ENCODE measurements at regions not wholly inside any gene's neighbourhood (a gene's known extent, or its start where the extent isn't known, plus 50 kb on each side); places are given as distances from the start of the nearest gene placed in this dataset.

- Histone ChIP-seq H3K4me1 (ENCODE audit: control insufficient read depth, extremely low read depth, insufficient read depth, low read length) (no peaks in the 10 kb centered on the region), H4K20me1 (replicated peaks; ENCODE audit: control insufficient read depth, extremely low read depth, insufficient read depth, low read length) (no peaks in the 10 kb centered on the region), H2AFZ (ENCODE audit: low read depth, low read length) (no peak overlapping the region), H3K9ac (replicated peaks; ENCODE audit: extremely low read depth, insufficient read depth, low read length) (no peak overlapping the region), H3K27me3 (ENCODE audit: control insufficient read depth in 2 of 2, insufficient read depth in 2 of 2, low read length in 2 of 2) (no peaks in the 10 kb centered on the region), H3K9me3 (replicated peaks; ENCODE audit: control insufficient read depth, insufficient read depth, low read length) (no peaks in the 10 kb centered on the region), H3K4me3 (replicated peaks in 1 of 3; ENCODE audit: insufficient read depth in 1 of 3, low read depth in 1 of 3, low read length in 3 of 3) (no peak overlapping the region), H3K4me2 (ENCODE audit: insufficient read depth, low read length) (no peak overlapping the region), H3K36me3 (ENCODE audit: control insufficient read depth in 2 of 2, extremely low read depth in 1 of 2, insufficient read depth in 2 of 2, low read length in 2 of 2) (no peaks in the 10 kb centered on the region), H3K27ac (ENCODE audit: insufficient read depth, low read depth, low read length) (no peak overlapping the region), H3K79me2 (ENCODE audit: control insufficient read depth, insufficient read depth, low read length) (no peaks in the 10 kb centered on the region), H3K9me1 (replicated peaks; ENCODE audit: control insufficient read depth, extremely low read depth, insufficient read depth, low read length) (no peaks in the 10 kb centered on the region)
- ChIA-PET POLR2A (no interaction called here), CTCF (no interaction called here)
- no peak for FAIRE-seq
- dilution Hi-C loops (cut with MboI; ENCODE audit: extremely low pct_ligation_motif_present, low sequenced_read_pairs) = no loop called here
- intact Hi-C loops (cut with micrococcal nuclease) = no loop called here
- TF ChIP-seq FOS (IDR thresholded peaks at IDR 0.05; ENCODE audit: borderline replicate concordance, insufficient read depth, low read length) (no peak), POLR2A (IDR thresholded peaks at IDR 0.05; ENCODE audit: low read depth, low read length) (no peak), JUN (IDR thresholded peaks at IDR 0.05; ENCODE audit: borderline replicate concordance, insufficient read depth, insufficient read length, low read depth) (no peak), GATA2 (IDR thresholded peaks at IDR 0.05; ENCODE audit: insufficient read depth, insufficient read length, low read depth, low read length) (no peak), POLR2AphosphoS5 (IDR thresholded peaks at IDR 0.05; ENCODE audit: insufficient read depth, low read depth, low read length) (no peak), MAX (IDR thresholded peaks at IDR 0.05; ENCODE audit: insufficient read depth, insufficient read length) (no peak)
- no peak for DNase-seq (ENCODE audit: low read depth, low spot score)
- no TSS peak for BruUV-seq (replicated peaks)
These were observed 138.1 kb downstream of the EMX2 start for GRCh38 chr10:117680601-117681000.

GRCh38 chr10:117681104-117681503 lies 138.6 kb downstream of the EMX2 start:
- intact Hi-C loops (cut with micrococcal nuclease) (no loop called here), dilution Hi-C loops (cut with MboI; ENCODE audit: extremely low pct_ligation_motif_present, low sequenced_read_pairs) (no loop called here)
- Histone ChIP-seq H3K27ac (ENCODE audit: insufficient read depth, low read depth, low read length) (no peak overlapping the region), H3K4me1 (ENCODE audit: control insufficient read depth, extremely low read depth, insufficient read depth, low read length) (no peaks in the 10 kb centered on the region), H3K36me3 (ENCODE audit: control insufficient read depth in 2 of 2, extremely low read depth in 1 of 2, insufficient read depth in 2 of 2, low read length in 2 of 2) (no peaks in the 10 kb centered on the region), H3K4me3 (replicated peaks in 1 of 3; ENCODE audit: insufficient read depth in 1 of 3, low read depth in 1 of 3, low read length in 3 of 3) (no peak overlapping the region), H3K4me2 (ENCODE audit: insufficient read depth, low read length) (no peak overlapping the region), H3K27me3 (ENCODE audit: control insufficient read depth in 2 of 2, insufficient read depth in 2 of 2, low read length in 2 of 2) (no peaks in the 10 kb centered on the region), H3K9me3 (replicated peaks; ENCODE audit: control insufficient read depth, insufficient read depth, low read length) (no peaks in the 10 kb centered on the region), H3K9ac (replicated peaks; ENCODE audit: extremely low read depth, insufficient read depth, low read length) (no peak overlapping the region), H2AFZ (ENCODE audit: low read depth, low read length) (no peak overlapping the region), H3K9me1 (replicated peaks; ENCODE audit: control insufficient read depth, extremely low read depth, insufficient read depth, low read length) (no peaks in the 10 kb centered on the region), H4K20me1 (replicated peaks; ENCODE audit: control insufficient read depth, extremely low read depth, insufficient read depth, low read length) (no peaks in the 10 kb centered on the region), H3K79me2 (ENCODE audit: control insufficient read depth, insufficient read depth, low read length) (no peaks in the 10 kb centered on the region)
- ChIA-PET POLR2A (no interaction called here), CTCF (no interaction called here)
- DNase-seq (ENCODE audit: low read depth, low spot score) (no peak), FAIRE-seq (no peak)
- TF ChIP-seq MYC (IDR thresholded peaks at IDR 0.05; ENCODE audit: low read depth, low read length) (no peak), MAX (IDR thresholded peaks at IDR 0.05; ENCODE audit: insufficient read depth, insufficient read length) (no peak), EZH2 (IDR thresholded peaks at IDR 0.05; ENCODE audit: borderline replicate concordance, low read depth, low read length, severe bottlenecking) (no peak), GATA2 (IDR thresholded peaks at IDR 0.05; ENCODE audit: insufficient read depth, insufficient read length, low read depth, low read length) (no peak), POLR2AphosphoS5 (IDR thresholded peaks at IDR 0.05; ENCODE audit: insufficient read depth, low read depth, low read length) (no peak), JUN (IDR thresholded peaks at IDR 0.05; ENCODE audit: borderline replicate concordance, insufficient read depth, insufficient read length, low read depth) (no peak)
- no TSS peak for BruUV-seq (replicated peaks)

All from endothelial cell of umbilical vein (primary cell).